SK-N-MC (cell line): ENCODE measurements at regions not wholly inside any gene's neighbourhood (a gene's known extent, or its start where the extent isn't known, plus 50 kb on each side); places are given as distances from the start of the nearest gene placed in this dataset.

Source experiments
- EZH2 ChIP-seq: fragments of 200-600 bp; sonication (generic); IDR thresholded peaks from one replicate; pipeline ENCODE4 v1.6.1; 2017; ENCODE audit warnings: antibody characterized with exemption
- FOXP2 ChIP-seq: optimal IDR thresholded peaks from 2 replicates; pipeline ENCODE3; 2011; ENCODE audit warnings: mild to moderate bottlenecking, moderate library complexity; ENCODE audit not compliant: insufficient read depth; ENCODE audit errors: extremely low read length, control extremely low read depth

GRCh38 chr4:38560340-38560739 is 103.7 kb upstream of the KLF3 start:
- TF ChIP-seq FOXP2 (no peak), EZH2 (no peak)
